HG02763 (cell line): ENCODE measurements at regions not wholly inside any gene's neighbourhood (a gene's known extent, or its start where the extent isn't known, plus 50 kb on each side); places are given as distances from the start of the nearest gene placed in this dataset.

Source experiments
- ATAC-seq: cut with Tn5 transposase; IDR thresholded peaks from one replicate; pipeline ENCODE4 v1.9.1; 2021; ENCODE audit warnings: mild to moderate bottlenecking, moderate library complexity; ENCODE audit not compliant: unreplicated experiment

DNA sequence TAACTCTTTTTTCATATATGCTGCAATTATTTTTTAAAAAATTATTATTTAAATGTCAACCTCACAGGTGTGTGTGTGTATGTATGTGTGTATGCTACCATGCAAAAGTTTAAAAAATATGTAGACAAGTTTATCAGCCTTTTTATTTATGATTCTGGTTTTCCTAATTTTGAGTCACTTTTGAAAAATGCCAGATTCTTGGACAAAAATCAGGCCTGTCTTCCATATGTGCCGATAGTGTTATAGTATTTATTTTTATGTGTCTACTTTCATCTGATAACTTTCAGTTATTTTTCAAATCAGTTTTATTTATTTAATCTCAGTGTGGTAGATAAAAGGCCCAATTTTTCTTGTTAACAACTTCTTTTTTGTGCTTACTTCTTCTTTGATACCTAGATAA is 176.2 kb downstream of the RDH14 start:
- no peak for ATAC-seq

DNA sequence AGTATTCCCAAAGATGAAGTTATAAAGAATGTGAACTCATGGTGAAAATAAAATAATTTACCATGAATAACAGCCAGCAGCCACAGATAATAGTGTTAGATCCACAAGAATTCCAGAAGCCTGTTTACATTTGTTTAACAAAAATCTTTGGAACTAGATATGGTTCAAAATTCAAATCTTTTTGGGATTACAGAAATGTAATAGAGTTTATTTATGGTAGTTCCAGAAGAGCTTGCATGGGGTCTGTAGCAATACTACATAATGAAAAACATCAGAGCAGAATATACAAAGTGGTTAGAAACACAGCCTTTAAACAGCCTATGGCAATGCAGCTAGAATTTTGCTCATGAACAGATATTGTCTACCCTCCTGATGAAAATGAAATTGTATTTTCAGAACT is 179.1 kb downstream of the RDH14 start:
- ATAC-seq: no peak

DNA sequence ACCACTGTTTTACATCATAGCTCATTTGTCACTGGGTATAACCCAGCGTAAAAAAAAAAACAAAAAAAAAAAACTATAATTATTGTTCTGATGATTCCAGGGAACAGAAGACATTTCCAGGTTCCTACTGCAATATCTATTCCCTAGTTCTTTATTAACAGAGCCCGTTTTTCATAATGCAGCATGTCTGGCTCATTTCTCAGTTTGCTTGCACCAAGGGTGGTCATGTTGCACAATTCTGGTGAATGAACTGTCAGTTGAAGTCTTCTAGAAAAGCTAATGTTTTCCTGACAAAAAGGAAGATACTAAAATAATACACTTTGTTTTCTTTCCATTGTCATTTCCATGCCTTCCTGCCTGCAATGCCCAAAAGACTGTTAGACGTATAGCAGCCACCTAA is 180.1 kb downstream of the RDH14 start:
- no peak for ATAC-seq

DNA sequence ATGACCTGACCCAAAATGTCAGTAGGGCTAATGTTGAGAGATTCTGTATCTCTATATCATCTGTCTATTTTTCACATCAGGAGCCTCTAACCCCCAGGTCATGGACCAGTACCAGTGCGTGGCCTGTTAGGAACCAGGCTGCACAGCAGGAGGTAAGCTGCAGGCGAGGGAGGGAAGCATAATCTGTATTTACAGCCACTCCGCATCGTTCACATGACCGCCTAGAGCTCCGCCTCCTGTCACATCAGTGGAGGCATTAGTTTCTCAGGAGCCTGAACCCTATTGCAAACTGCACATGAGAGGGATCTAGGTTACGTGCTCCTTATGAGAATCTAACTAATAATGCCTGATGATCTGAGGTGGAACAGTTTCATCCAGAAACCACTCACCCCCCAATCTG is 180.6 kb downstream of the RDH14 start:
- ATAC-seq: no peak

DNA sequence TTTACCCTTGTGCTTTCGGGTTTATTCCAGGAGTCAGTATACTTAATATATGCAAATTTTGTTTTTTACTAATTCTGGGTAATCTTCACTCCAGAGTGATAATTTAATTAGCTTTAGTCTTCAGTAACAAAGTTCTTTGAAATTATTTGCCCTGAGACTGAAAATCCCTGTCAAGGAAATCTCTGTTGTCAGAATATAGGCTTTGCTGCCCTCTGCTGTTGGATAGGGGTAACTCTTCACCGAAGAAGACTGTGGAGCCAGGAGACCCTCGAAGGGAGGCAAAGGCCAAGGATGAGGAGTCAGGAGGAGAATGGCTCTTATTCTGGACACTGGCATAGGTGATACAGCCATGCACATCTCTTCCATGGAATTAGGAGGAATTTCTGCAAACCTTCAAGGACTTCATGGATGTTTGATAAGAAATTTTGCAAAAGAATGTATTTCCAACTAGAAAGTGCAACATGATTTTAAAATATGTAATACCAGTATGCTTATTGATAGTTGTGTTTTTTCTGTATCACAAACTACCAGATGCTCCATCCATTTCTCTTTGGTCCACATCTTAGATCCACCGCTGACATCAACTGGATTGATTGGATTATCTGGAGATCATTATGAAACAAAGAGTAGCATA is 182.3 kb downstream of the RDH14 start:
- no peak for ATAC-seq

DNA sequence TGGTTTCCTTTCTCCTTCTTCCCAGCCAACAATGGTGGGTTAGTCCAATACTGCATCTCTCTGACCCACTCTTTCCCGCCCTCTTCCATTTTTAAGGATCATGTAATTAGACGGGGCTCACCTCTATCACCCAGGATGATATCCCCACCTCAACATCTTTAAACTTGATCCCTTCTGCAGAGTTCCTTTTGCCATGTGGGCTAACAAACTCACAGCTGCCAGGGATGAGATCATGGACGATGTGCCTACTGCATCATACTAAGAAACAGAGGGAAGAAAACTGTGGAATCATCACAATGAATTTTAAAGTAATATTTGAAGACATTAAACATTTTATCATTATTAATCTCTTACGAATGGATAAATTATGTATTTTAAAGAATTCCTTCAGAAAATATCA is 183.5 kb downstream of the RDH14 start:
- ATAC-seq: no peak

DNA sequence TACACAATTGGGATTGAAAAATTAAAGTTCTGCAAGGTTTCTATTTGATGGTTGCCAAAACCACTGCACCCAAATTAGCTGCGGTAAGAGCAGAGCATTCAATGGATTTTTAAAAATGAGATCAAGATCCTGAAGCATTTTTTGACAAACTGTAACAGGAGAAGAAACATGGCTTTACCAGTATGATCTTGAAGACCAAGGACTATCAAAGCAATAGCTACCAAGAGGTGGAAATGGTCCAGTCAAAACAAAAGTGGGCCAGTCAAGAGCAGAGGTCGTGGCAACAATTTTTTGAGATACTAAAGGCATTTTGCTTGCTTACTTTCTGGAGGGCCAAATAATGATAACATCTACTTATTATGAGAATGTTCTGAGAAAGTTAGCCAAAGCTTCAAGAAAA is 186.8 kb downstream of the RDH14 start:
- no peak for ATAC-seq

DNA sequence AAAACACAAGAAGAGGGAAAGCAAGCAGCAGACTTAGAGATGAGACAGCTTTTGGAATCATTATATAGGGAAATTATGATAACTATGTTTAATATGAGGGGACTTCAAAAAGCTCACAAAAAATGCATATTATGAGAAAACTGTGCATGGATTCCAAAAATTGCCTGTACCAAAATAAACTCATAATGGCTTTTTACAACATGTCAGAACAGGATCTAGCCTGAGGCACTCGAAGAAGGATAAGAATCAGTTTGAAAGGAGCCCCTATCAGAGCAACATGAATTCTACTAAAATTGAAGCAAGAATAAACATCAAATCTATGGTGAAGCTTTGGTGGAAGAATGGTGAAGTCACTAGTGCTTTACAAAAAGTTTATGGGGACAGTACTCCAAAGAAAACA is 187.4 kb downstream of the RDH14 start:
- no peak for ATAC-seq

DNA sequence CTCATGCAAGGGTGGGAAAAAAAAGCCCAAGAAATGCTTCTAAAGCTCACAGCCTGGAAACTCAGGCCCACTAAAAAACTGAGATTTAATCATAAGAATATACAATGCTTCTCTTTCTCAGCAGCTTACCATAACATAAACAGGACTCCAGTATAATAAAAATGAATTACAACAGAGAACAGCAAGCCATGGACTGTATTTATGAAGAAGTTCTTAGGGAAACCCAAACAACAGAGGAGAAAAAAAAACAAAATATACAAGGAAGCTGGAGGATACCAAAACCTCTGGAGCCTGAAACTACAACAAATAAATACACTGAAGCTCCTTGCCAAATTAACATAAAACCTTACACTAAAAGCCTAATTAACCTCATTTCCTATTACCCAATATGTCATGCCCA is 187.8 kb downstream of the RDH14 start:
- no peak for ATAC-seq

DNA sequence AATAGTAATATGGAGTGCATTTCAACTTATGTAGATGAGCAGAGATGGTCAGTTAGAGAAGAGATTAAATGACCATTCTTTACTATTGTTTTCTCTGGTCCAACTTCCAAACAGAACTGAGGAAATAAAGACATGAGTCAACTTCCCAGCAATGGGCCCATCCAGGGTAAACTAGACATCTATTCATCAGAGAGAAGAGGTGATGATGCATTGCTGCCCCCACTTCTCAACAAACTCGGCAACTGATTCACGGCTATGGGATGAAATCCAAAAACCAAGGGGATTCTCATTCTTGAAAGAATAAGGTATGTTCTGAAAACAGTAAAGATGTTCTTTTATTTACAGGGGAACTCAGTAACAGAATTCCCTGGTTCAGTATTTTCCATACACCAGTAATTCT is 190.7 kb downstream of the RDH14 start:
- ATAC-seq: no peak

DNA sequence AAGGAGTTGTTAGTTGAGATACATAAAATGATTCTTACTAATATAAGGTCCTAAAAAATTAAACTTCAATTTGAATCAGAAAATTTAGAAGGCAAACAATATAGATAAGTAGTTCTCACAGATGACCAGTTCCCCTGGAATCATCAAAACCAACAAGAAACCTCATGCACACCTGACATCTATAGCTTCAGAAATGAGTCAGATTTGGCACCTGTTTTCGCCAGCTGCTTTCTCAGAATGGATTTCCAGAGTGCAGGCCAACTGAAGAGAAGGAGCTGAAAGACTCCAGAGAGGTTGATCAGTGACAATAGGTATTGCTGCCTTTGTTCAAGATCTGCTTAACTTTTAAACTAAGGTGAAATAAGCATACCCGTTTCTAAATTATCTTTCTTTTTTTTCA is 192.4 kb downstream of the RDH14 start:
- no peak for ATAC-seq

DNA sequence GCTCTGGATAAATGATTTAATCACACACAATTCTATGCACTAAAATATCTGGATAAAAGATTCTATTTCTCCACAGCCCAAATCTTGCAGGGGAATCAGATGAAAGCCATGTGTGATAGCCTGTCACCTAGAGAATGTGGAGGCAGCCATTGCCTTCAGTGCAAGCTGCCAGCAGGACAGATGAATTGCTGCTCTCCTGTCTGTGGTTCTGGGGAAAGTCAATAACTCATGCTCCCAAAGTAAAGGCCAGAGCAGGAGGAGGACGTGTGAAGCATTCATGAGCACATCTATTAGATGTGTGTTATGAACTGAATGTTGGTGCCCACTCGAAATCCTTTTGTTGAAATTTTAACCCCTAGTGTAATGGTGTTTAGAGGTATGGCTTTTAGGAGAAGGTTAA is 195.1 kb downstream of the RDH14 start:
- no peak for ATAC-seq

DNA sequence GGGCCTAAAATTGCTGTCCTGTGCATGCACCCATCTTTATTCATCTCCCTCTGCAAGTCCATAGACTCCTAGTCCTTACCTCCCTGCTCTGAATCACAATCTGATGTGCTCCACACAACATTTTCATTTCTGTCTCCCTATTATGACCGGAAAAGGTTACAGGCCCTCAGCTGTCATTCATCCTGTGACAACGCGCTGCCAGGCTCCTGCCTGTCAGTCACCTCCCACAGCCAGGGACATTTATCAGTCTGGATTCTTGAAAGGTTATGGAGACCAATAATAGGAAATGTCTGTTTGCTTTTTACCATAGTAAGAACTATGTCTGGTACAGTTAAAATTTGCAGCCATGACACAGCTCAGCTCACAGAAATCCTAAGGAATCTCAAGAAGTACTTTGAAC is 197.1 kb downstream of the RDH14 start:
- no peak for ATAC-seq

DNA sequence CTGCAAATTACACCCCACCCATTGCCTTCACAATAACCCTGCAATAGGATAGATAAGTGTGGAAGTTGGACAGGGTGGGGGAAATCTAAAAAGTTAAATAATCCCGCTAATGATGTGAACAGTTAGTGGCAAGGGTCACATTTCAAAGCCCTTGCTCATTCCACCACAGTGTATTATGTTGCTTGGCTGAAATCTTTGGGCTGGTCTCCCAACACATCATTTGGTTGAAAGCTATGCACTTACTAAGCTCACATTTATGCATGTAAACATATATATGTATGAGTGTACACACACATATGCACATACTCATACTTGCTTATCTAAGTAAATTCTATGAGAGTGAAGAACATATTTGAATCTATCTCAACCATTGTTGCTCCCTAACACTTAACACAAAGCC is 197.8 kb downstream of the RDH14 start:
- ATAC-seq: no peak

DNA sequence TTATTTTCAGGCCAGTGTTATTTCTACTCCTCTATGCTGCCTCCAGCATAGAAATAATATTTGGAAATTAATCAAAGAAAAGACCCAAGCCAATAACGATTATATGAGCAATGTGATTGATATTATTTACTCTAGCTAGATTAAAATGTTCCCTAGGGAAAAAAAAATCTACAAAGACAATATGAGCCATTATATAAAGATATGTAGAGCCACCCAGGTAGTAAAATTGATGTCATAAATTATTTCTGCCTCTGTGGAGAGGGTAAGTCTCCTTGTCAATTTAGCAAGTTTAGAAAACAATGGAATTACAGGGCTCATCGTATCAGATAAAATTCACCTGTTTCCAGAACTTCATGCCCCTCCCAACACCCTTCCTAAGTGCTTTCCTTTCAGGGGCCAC is 202.9 kb downstream of the RDH14 start:
- no peak for ATAC-seq

DNA sequence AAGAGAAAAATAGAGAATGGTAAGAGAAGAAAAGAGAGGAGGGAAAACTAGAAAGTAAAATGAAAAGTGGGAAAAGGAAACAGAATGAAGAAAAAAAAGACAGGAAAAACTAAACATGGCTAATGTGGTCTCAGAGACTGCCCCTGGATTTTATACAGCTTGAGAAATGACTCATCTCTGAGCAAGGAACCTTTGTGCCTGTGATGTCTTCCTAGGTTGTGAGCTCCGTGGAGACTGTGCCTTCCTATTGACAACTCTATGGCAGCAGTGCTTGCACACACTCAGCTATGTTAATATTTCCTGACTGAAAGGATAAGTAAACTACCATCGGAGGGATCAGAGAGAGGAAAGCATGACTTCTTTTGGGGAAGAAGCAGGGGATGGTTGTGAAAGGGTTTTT is 203.8 kb downstream of the RDH14 start:
- ATAC-seq: no peak

DNA sequence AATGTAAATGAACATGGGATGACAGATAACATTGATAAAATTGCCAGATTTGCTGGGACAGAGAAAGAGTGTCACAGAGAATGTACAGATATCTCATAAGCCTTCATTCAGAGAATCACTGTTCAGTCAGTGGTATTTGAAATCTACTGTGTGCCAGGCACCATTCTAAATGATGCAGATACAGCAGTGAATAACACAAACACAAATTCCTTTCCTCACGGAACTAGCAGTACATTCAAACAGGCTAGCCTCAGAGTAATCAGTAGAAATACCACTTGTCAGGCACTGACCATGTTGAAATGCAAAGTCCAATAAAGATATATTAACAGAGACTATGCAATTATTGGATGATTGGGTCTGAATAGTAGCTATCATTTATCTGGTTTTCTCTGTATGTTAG is 211.0 kb downstream of the RDH14 start:
- no peak for ATAC-seq

DNA sequence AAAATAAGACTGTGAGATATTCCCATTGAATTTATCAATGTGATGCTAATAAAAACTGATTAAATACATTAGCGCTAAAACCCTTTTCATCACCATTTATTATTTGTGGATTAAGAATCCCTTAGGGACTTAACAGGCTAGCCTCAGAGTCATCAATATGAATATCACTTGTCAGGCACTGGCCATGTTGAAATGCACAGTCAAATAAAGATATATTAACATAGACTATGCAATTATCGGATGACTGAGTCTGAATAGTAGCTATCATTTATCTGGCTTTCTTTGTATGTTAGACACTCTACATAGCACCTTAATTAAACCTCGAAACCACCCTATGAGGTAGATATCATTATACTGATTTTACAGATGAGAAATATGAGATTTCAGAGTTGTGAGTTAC is 213.6 kb downstream of the RDH14 start:
- ATAC-seq: no peak

DNA sequence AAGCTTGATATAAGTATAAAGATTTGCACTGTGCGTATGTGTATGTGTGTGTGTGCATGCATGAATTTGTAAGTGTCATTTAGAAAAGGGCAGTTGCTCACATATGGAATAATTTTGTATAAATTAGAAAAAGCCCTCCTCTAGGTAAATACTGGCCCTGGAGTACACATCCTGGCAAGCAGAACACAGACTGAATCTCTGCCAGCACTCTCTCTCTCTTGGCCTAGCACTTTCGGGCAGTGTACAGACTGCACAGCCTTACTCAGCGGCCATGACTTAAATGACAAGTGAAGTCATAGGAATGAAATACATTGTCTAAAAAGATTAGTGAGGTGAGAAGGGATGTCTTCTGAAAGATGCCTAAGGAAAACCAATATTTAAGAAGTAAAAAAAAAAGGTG is 214.1 kb downstream of the RDH14 start:
- no peak for ATAC-seq

DNA sequence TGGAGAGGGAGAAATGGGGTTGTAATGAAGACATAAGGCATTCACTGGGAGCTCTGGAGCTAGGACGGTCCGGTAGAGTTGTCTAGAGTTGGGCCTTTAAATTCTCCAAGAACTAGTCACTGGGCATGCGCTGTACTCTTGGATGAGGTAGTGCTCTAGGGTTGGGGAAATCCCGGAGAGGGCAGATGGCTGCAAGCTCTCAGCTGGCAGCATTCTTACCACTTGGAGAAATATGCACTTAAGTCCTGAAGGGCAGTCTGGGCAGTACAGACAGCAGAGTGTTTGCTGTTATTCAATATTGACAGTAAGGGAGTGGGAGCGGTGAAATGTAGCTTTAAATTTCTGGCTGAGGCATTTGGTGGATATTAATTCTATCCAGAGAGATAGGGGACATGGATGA is 214.6 kb downstream of the RDH14 start:
- ATAC-seq: no peak

DNA sequence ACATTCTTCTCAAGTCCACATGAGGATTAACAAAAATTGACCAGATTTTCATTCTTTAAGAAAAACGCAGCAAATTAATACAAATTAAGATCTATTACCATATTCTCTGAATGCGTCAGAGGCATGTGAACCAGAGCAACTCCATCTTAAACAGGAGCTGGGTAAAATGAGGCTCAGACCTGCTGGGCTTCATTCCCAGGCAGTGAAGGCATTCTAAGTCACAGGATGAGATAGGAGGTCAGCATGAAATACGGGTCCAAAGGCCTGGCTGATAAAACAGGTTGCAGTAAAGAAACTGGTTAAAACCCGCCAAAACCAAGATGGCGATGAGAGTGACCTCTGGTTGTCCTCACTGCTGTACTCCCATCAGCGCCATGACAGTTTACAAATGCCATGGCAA is 217.6 kb downstream of the RDH14 start:
- ATAC-seq: no peak

DNA sequence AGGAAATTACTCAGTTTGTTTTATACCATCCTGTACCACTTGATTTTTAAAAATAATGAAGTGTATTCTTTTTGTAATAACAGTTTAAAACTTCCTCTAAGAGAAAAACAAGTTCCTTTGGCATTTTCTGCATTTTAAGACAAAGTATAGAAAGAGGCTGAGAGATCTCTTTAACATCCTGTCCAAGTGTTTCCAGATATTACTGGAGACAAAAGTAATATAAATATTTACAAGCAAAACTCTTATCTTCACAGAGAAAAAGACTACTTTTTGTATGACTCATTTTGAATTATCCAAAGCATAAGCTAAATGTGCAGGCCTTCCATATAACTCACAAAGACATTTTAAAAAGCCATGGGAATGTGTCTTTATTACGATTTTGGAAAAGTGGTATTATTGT is 221.1 kb downstream of the RDH14 start:
- ATAC-seq: no peak

DNA sequence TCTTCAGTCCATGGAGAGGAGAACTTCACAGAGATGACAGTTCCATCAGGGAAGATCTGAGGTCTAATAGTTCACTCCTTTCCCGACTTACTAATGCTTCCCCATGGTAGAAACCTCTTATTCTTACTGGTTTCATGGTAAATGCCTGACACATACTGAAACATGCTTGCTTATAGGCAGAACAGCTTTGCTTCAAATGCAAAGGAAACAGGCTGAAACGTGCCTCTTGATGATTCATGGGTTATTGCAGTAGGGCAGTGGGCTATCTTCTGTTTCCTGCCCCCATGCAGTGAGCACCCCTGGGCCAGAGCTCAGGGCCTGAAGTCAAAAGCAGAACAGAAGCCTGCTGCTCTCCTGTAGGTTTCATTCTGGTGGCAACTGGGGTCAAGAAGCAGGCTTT is 223.5 kb downstream of the RDH14 start:
- ATAC-seq: no peak

DNA sequence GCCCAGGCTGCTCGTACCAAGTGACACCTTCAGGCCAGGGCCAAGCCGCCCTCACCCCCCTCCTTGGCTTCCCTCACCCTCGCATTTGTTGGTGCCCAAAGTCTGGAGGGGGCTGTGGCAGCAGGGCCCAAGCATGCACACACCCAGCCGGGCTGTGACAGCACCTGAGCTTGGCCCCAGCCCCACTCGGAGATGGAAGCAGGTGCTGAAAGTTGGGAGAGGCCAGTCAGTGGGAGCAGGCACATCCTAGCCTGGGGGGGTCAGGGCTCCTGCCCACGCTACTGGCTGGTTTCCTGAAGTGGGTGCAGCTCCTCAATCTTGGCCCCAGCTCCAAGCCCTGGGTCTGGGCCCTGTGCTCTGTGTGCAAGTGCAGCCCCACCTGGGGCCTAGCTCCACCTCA is 228.0 kb downstream of the RDH14 start:
- ATAC-seq: no peak
